Fibroblast of villous mesenchyme (primary cell): ENCODE measurements at regions not wholly inside any gene's neighbourhood (a gene's known extent, or its start where the extent isn't known, plus 50 kb on each side); places are given as distances from the start of the nearest gene placed in this dataset.
"Not testable (repeated sequence)": the region's sequence is repeated elsewhere in the genome, so short reads cannot be mapped to it uniquely, and the experiment has no call there.

Experiments used
- DNase-seq: peaks from one replicate; pipeline ENCODE4 v3.0.0-alpha.2; 2010; ENCODE audit warnings: low read depth
- H3K4me3 ChIP-seq: 2 replicates; pipeline ENCODE4 v1.5.1; 2011; ENCODE audit warnings: low read depth, mild to moderate bottlenecking, low read length
- CTCF ChIP-seq: IDR thresholded peaks from 2 replicates; pipeline ENCODE4 v1.5.1; 2012; ENCODE audit warnings: low read depth, mild to moderate bottlenecking, low read length; ENCODE audit not compliant: insufficient read depth

GRCh38 chr4:123674762-123675465, 278.3 kb downstream of the SPRY1 start:
- peak; percentile 42 for DNase-seq
- no peak for TF ChIP-seq CTCF

GRCh38 chr4:123675567-123675966, 279.0 kb downstream of the SPRY1 start:
- no peak overlapping the region for H3K4me3 ChIP-seq
- no peak for DNase-seq
- TF ChIP-seq CTCF: no peak

More at GRCh38 chr4:123674762-123675465, 278.3 kb downstream of the SPRY1 start:
- no peak overlapping the region for H3K4me3 ChIP-seq

GRCh38 chr4:123676071-123676889, 279.7 kb downstream of the SPRY1 start:
- no peak for DNase-seq
- no peak overlapping the region for H3K4me3 ChIP-seq
- no peak for TF ChIP-seq CTCF

- no peak overlapping the region for H3K4me3 ChIP-seq
- DNase-seq: no peak
- TF ChIP-seq CTCF: no peak
Measured at GRCh38 chr4:123676890-123677229, 280.3 kb downstream of the SPRY1 start.

- no peak for TF ChIP-seq CTCF
- no peak overlapping the region for H3K4me3 ChIP-seq
- DNase-seq: no peak
Measured at GRCh38 chr4:123682931-123683330, 286.3 kb downstream of the SPRY1 start.

- not testable (repeated sequence) for DNase-seq, H3K4me3 ChIP-seq
Measured at GRCh38 chr4:123684937-123685336, 288.3 kb downstream of the SPRY1 start.

GRCh38 chr4:123695531-123695930, 298.9 kb downstream of the SPRY1 start:
- DNase-seq, H3K4me3 ChIP-seq: not testable (repeated sequence)

GRCh38 chr4:123696687-123697086, 300.1 kb downstream of the SPRY1 start:
- no peak for TF ChIP-seq CTCF
- peak; percentile 18 for DNase-seq
- no peak overlapping the region for H3K4me3 ChIP-seq
